Nephron progenitor cell (in vitro differentiated cells): ENCODE measurements at regions not wholly inside any gene's neighbourhood (a gene's known extent, or its start where the extent isn't known, plus 50 kb on each side); places are given as distances from the start of the nearest gene placed in this dataset.
"Not testable (repeated sequence)": the region's sequence is repeated elsewhere in the genome, so short reads cannot be mapped to it uniquely, and the experiment has no call there.

Experiments used
- DNase-seq: peaks from one replicate; pipeline ENCODE4 v3.0.0; 2021
- H3K27ac Mint-ChIP-seq: 2 replicates; pipeline ENCODE4 v1.8.0; 2021; ENCODE audit warnings: mild to moderate bottlenecking, moderate library complexity, mixed read lengths
- H3K27me3 Mint-ChIP-seq: 2 replicates; pipeline ENCODE4 v1.8.0; 2021; ENCODE audit warnings: mild to moderate bottlenecking, low read depth, mixed read lengths; ENCODE audit not compliant: poor library complexity
- H3K36me3 Mint-ChIP-seq: 2 replicates; pipeline ENCODE4 v1.8.0; 2021; ENCODE audit warnings: low read depth, mixed read lengths
- H3K4me1 Mint-ChIP-seq: 2 replicates; pipeline ENCODE4 v1.8.0; 2021; ENCODE audit warnings: mixed read lengths
- H3K4me3 Mint-ChIP-seq: 2 replicates; pipeline ENCODE4 v1.8.0; 2021; ENCODE audit warnings: mild to moderate bottlenecking, moderate library complexity, mixed read lengths
- H3K9me3 Mint-ChIP-seq: 2 replicates; pipeline ENCODE4 v1.8.0; 2021; ENCODE audit warnings: mild to moderate bottlenecking, moderate library complexity, mixed read lengths
- CTCF ChIP-seq: fragments of 200-600 bp; sonication (generic); IDR thresholded peaks from 2 replicates; pipeline ENCODE4 v1.5.0; 2021; ENCODE audit warnings: antibody characterized with exemption

GRCh38 chr6:30818391-30818841, 65.9 kb upstream of the DDR1 start:
- no peak for DNase-seq
- Mint-ChIP-seq H3K4me1 (peaks cover 31% of the 10 kb centered on the region), H3K9me3 (peaks cover 10% of the 10 kb centered on the region), H3K27ac (peak overlapping the region; percentile 52), H3K4me3 (no peak overlapping the region), H3K27me3 (peaks cover 3% of the 10 kb centered on the region), H3K36me3 (no peaks in the 10 kb centered on the region)
- TF ChIP-seq CTCF = no peak

GRCh38 chr6:30816791-30817739, 67.3 kb upstream of the DDR1 start:
- no peaks in the 10 kb centered on the region for H3K36me3 Mint-ChIP-seq
- no peak for DNase-seq
- peaks cover 3% of the 10 kb centered on the region for H3K27me3 Mint-ChIP-seq
- H3K9me3 Mint-ChIP-seq = peaks cover 10% of the 10 kb centered on the region
- no peak for TF ChIP-seq CTCF
- no peak overlapping the region for H3K27ac Mint-ChIP-seq
- no peak overlapping the region for H3K4me3 Mint-ChIP-seq
- peaks cover 23% of the 10 kb centered on the region for H3K4me1 Mint-ChIP-seq

GRCh38 chr6:30816296-30816695, 68.0 kb upstream of the DDR1 start:
- H3K27ac Mint-ChIP-seq, H3K4me3 Mint-ChIP-seq, H3K36me3 Mint-ChIP-seq, H3K27me3 Mint-ChIP-seq, DNase-seq: not testable (repeated sequence)
- Mint-ChIP-seq H3K4me1 (peaks cover 19% of the 10 kb centered on the region), H3K9me3 (peaks cover 10% of the 10 kb centered on the region)

- not testable (repeated sequence) for H3K27me3 Mint-ChIP-seq, DNase-seq, H3K4me3 Mint-ChIP-seq, H3K36me3 Mint-ChIP-seq
- peaks cover 27% of the 10 kb centered on the region for H3K4me1 Mint-ChIP-seq
- H3K27ac Mint-ChIP-seq = peak overlapping the region; percentile 99
- peaks cover 10% of the 10 kb centered on the region for H3K9me3 Mint-ChIP-seq
These were observed 69.1 kb upstream of the DDR1 start for GRCh38 chr6:30815041-30815742.

- H3K4me1 Mint-ChIP-seq = peaks cover 27% of the 10 kb centered on the region
- peaks cover 10% of the 10 kb centered on the region for H3K9me3 Mint-ChIP-seq
- H3K27ac Mint-ChIP-seq = no peak overlapping the region
- no peak for DNase-seq
- no peak for TF ChIP-seq CTCF
- no peak overlapping the region for H3K4me3 Mint-ChIP-seq
- peaks cover 3% of the 10 kb centered on the region for H3K27me3 Mint-ChIP-seq
- H3K36me3 Mint-ChIP-seq = no peaks in the 10 kb centered on the region
These were observed 69.9 kb upstream of the DDR1 start for GRCh38 chr6:30814146-30815040.

DNA sequence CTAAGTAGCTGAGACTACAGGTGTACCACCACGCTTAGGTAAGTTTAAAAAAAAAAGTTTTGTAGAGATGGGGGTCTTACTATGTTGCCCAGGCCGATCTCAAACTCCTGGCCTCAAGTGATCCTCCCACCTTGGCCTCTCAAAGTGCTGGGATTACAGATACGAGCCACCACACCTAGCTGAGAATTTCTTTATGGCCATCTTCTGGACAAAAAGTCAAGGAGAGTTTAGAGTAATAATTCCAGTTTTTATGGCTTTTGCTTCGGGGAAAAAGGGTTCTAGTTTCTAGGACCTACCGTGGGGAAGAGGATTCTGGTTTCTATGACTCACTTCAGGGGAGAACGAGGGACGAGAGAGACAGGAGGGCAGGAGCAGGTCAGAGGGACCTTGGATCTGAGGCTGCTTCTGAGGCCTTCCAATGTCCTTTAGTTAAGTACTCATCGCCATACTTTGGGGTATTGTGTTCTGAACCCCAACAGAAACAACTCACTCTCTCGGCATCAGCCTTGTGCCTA, 69.3 kb upstream of the IER3 start:
- no peak for DNase-seq
- Mint-ChIP-seq H3K27ac (no peak overlapping the region), H3K27me3 (peaks cover 3% of the 10 kb centered on the region)

More for the DNA sequence above, 69.3 kb upstream of the IER3 start:
- Mint-ChIP-seq H3K4me1 (peaks cover 29% of the 10 kb centered on the region), H3K36me3 (no peaks in the 10 kb centered on the region), H3K4me3 (no peak overlapping the region), H3K9me3 (peaks cover 10% of the 10 kb centered on the region)
- no peak for TF ChIP-seq CTCF
